ENCODE measurements at regions not wholly inside any gene's neighbourhood (a gene's known extent, or its start where the extent isn't known, plus 50 kb on each side); places are given as distances from the start of the nearest gene placed in this dataset.

GRCh38 chr2:64328415-64328722 is 125.6 kb upstream of the LGALSL start:
- ChIA-PET POLR2A (no interaction called here), CTCF (interaction anchor here (0.7 to 1.9 kb wide), 7 partner anchors 16 to 279 kb away, joined by 3 to 22 read pairs (median 3); no protein-coding TSS in a partner anchor)
- no peaks in the 10 kb centered on the region for H3K36me3 ChIP-seq (ENCODE audit: control insufficient read depth, insufficient read depth, low read length)
- Mint-ChIP-seq H3K36me3 (ENCODE audit: insufficient read depth, unreplicated experiment) (no peaks in the 10 kb centered on the region), H3K4me1 (ENCODE audit: low read depth, unreplicated experiment) (peaks cover 16% of the 10 kb centered on the region), H3K4me3 (ENCODE audit: unreplicated experiment) (no peak overlapping the region), H3K9me3 (ENCODE audit: unreplicated experiment) (no peaks in the 10 kb centered on the region), H3K27ac (ENCODE audit: unreplicated experiment) (no peak overlapping the region), H3K27me3 (ENCODE audit: insufficient read depth, unreplicated experiment) (no peaks in the 10 kb centered on the region)
- no peak overlapping the region for H3K4me3 ChIP-seq (ENCODE audit: low read depth, low read length)
- intact Hi-C loops (cut with micrococcal nuclease; ENCODE audit: unreplicated experiment): no loop called here
- TF ChIP-seq CTCF (IDR thresholded peaks at IDR 0.05; ENCODE audit: insufficient read depth in 1 of 2, low read depth in 1 of 2, low read length in 1 of 2, severe bottlenecking in 1 of 2, unreplicated experiment in 1 of 2): no peak
- peaks cover 3% of the 10 kb centered on the region for H3K4me1 ChIP-seq
- no peak for DNase-seq
- BruUV-seq (replicated peaks): no TSS peak
- H3K27me3 ChIP-seq (replicated peaks; ENCODE audit: control insufficient read depth, insufficient read depth, low read length): no peaks in the 10 kb centered on the region
- H3K9me3 ChIP-seq: no peaks in the 10 kb centered on the region

GRCh38 chr2:64328756-64329155 is 125.2 kb upstream of the LGALSL start:
- Mint-ChIP-seq H3K4me3 (ENCODE audit: unreplicated experiment) (no peak overlapping the region), H3K27ac (ENCODE audit: unreplicated experiment) (no peak overlapping the region), H3K9me3 (ENCODE audit: unreplicated experiment) (no peaks in the 10 kb centered on the region), H3K36me3 (ENCODE audit: insufficient read depth, unreplicated experiment) (no peaks in the 10 kb centered on the region), H3K4me1 (ENCODE audit: low read depth, unreplicated experiment) (peaks cover 12% of the 10 kb centered on the region), H3K27me3 (ENCODE audit: insufficient read depth, unreplicated experiment) (no peaks in the 10 kb centered on the region)
- no TSS peak for BruUV-seq (replicated peaks)
- H3K4me3 ChIP-seq (ENCODE audit: low read depth, low read length): no peak overlapping the region
- CTCF ChIA-PET: interaction anchor here (0.6 to 3.1 kb wide), 7 partner anchors 16 to 279 kb away, joined by 3 to 22 read pairs (median 3); no protein-coding TSS in a partner anchor
- DNase-seq: no peak
- intact Hi-C loops (cut with micrococcal nuclease; ENCODE audit: unreplicated experiment): no loop called here
- no peaks in the 10 kb centered on the region for H3K4me1 ChIP-seq
- no peaks in the 10 kb centered on the region for H3K9me3 ChIP-seq
- no peaks in the 10 kb centered on the region for H3K36me3 ChIP-seq (ENCODE audit: control insufficient read depth, insufficient read depth, low read length)
- POLR2A ChIA-PET: interaction anchor here (0.6 kb wide), 1 partner anchor 417 kb away, joined by 3 read pairs; no protein-coding TSS in a partner anchor
- TF ChIP-seq CTCF (IDR thresholded peaks at IDR 0.05; ENCODE audit: insufficient read depth in 1 of 2, low read depth in 1 of 2, low read length in 1 of 2, severe bottlenecking in 1 of 2, unreplicated experiment in 1 of 2): no peak
- no peaks in the 10 kb centered on the region for H3K27me3 ChIP-seq (replicated peaks; ENCODE audit: control insufficient read depth, insufficient read depth, low read length)

- DNase-seq: no peak
- peaks cover 11% of the 10 kb centered on the region for H3K4me1 Mint-ChIP-seq (ENCODE audit: low read depth, unreplicated experiment)
Measured at GRCh38 chr2:64329848-64330247, 124.1 kb upstream of the LGALSL start.

More at GRCh38 chr2:64329848-64330247, 124.1 kb upstream of the LGALSL start:
- Mint-ChIP-seq H3K9me3 (ENCODE audit: unreplicated experiment) (no peaks in the 10 kb centered on the region), H3K27me3 (ENCODE audit: insufficient read depth, unreplicated experiment) (no peaks in the 10 kb centered on the region), H3K27ac (ENCODE audit: unreplicated experiment) (no peak overlapping the region), H3K4me3 (ENCODE audit: unreplicated experiment) (no peak overlapping the region), H3K36me3 (ENCODE audit: insufficient read depth, unreplicated experiment) (no peaks in the 10 kb centered on the region)
- Histone ChIP-seq H3K9me3 (no peaks in the 10 kb centered on the region), H3K27me3 (replicated peaks; ENCODE audit: control insufficient read depth, insufficient read depth, low read length) (no peaks in the 10 kb centered on the region), H3K4me3 (ENCODE audit: low read depth, low read length) (no peak overlapping the region), H3K36me3 (ENCODE audit: control insufficient read depth, insufficient read depth, low read length) (no peaks in the 10 kb centered on the region), H3K4me1 (no peaks in the 10 kb centered on the region)
- BruUV-seq (replicated peaks): no TSS peak
- no peak for TF ChIP-seq CTCF (IDR thresholded peaks at IDR 0.05; ENCODE audit: insufficient read depth in 1 of 2, low read depth in 1 of 2, low read length in 1 of 2, severe bottlenecking in 1 of 2, unreplicated experiment in 1 of 2)
- intact Hi-C loops (cut with micrococcal nuclease; ENCODE audit: unreplicated experiment): loop anchor here (2.0 to 10.0 kb wide), 4 partner anchors 53 to 545 kb away; partner anchors contain the start of gene LGALSL
- ChIA-PET POLR2A (interaction anchor here (1.0 kb wide), 1 partner anchor 195 kb away, joined by 3 read pairs; no protein-coding TSS in a partner anchor), CTCF (interaction anchor here (0.7 to 3.2 kb wide), 5 partner anchors 102 to 280 kb away, joined by 3 to 50 read pairs (median 16); no protein-coding TSS in a partner anchor)

Data from Caco-2 (cell line).